ENCODE measurements at regions not wholly inside any gene's neighbourhood (a gene's known extent, or its start where the extent isn't known, plus 50 kb on each side); places are given as distances from the start of the nearest gene placed in this dataset.

- Mint-ChIP-seq H3K27ac (ENCODE audit: unreplicated experiment) (no peak overlapping the region), H3K36me3 (ENCODE audit: low read depth, unreplicated experiment) (peaks cover 4% of the 10 kb centered on the region)
- H3K27ac ChIP-seq (ENCODE audit: low read depth, low read length), result no peak overlapping the region
Observed at GRCh38 chr1:22363403-22364325, 88.0 kb upstream of the ZBTB40 start.

GRCh38 chr1:22364326-22364650 is 87.4 kb upstream of the ZBTB40 start:
- Histone ChIP-seq H3K9me3 (ENCODE audit: insufficient read depth, low read depth, low read length) (no peaks in the 10 kb centered on the region), H3K4me1 (ENCODE audit: insufficient read depth, low read length) (no peaks in the 10 kb centered on the region), H4K20me1 (ENCODE audit: insufficient read depth, low read length) (no peaks in the 10 kb centered on the region), H3K4me2 (ENCODE audit: low read length) (no peak overlapping the region), H3K27me3 (ENCODE audit: insufficient read depth, low read length) (peaks cover 26% of the 10 kb centered on the region), H3K4me3 (ENCODE audit: insufficient read depth, low read depth, low read length) (no peak overlapping the region), H3K36me3 (ENCODE audit: insufficient read depth, low read length) (no peaks in the 10 kb centered on the region), H2AFZ (ENCODE audit: low read depth, low read length) (no peak overlapping the region), H3K79me2 (ENCODE audit: insufficient read depth, low read length) (no peaks in the 10 kb centered on the region), H3K27ac (ENCODE audit: low read depth, low read length) (no peak overlapping the region), H3K9ac (ENCODE audit: low read length) (no peak overlapping the region)
- FAIRE-seq (no peak), DNase-seq (ENCODE audit: low read depth) (no peak)
- H3K27me3 Mint-ChIP-seq (ENCODE audit: low read depth, unreplicated experiment), result peaks cover 64% of the 10 kb centered on the region
- H3K9me3 Mint-ChIP-seq (ENCODE audit: unreplicated experiment), result peaks cover 2% of the 10 kb centered on the region
- no peak overlapping the region for H3K4me3 Mint-ChIP-seq (ENCODE audit: unreplicated experiment)
- peaks cover 14% of the 10 kb centered on the region for H3K4me1 Mint-ChIP-seq (ENCODE audit: low read depth, unreplicated experiment)
- H3K36me3 Mint-ChIP-seq (ENCODE audit: low read depth, unreplicated experiment), result peaks cover 4% of the 10 kb centered on the region
- TF ChIP-seq EZH2 (IDR thresholded peaks at IDR 0.05; ENCODE audit: insufficient read depth, low read length) (no peak), CTCF (IDR thresholded peaks at IDR 0.05; ENCODE audit: insufficient read depth, low read depth, low read length) (no peak)
- H3K27ac Mint-ChIP-seq (ENCODE audit: unreplicated experiment), result no peak overlapping the region

More at GRCh38 chr1:22363403-22364325, 88.0 kb upstream of the ZBTB40 start:
- no peak overlapping the region for H2AFZ ChIP-seq (ENCODE audit: low read depth, low read length)
- TF ChIP-seq CTCF (IDR thresholded peaks at IDR 0.05; ENCODE audit: insufficient read depth, low read depth, low read length), result no peak
- no peak for TF ChIP-seq EZH2 (IDR thresholded peaks at IDR 0.05; ENCODE audit: insufficient read depth, low read length)
- Mint-ChIP-seq H3K4me1 (ENCODE audit: low read depth, unreplicated experiment) (peaks cover 14% of the 10 kb centered on the region), H3K9me3 (ENCODE audit: unreplicated experiment) (peaks cover 7% of the 10 kb centered on the region), H3K27me3 (ENCODE audit: low read depth, unreplicated experiment) (peaks cover 65% of the 10 kb centered on the region), H3K4me3 (ENCODE audit: unreplicated experiment) (no peak overlapping the region)
- no peak overlapping the region for H3K4me2 ChIP-seq (ENCODE audit: low read length)
- no peaks in the 10 kb centered on the region for H4K20me1 ChIP-seq (ENCODE audit: insufficient read depth, low read length)
- no peaks in the 10 kb centered on the region for H3K9me3 ChIP-seq (ENCODE audit: insufficient read depth, low read depth, low read length)
- H3K36me3 ChIP-seq (ENCODE audit: insufficient read depth, low read length), result no peaks in the 10 kb centered on the region
- FAIRE-seq (no peak), DNase-seq (ENCODE audit: low read depth) (no peak)
- no peaks in the 10 kb centered on the region for H3K4me1 ChIP-seq (ENCODE audit: insufficient read depth, low read length)
- H3K4me3 ChIP-seq (ENCODE audit: insufficient read depth, low read depth, low read length), result no peak overlapping the region
- no peaks in the 10 kb centered on the region for H3K79me2 ChIP-seq (ENCODE audit: insufficient read depth, low read length)
- H3K9ac ChIP-seq (ENCODE audit: low read length), result no peak overlapping the region
- H3K27me3 ChIP-seq (ENCODE audit: insufficient read depth, low read length), result peaks cover 22% of the 10 kb centered on the region

- no peak overlapping the region for H3K4me3 ChIP-seq (ENCODE audit: insufficient read depth, low read depth, low read length)
- Mint-ChIP-seq H3K27ac (ENCODE audit: unreplicated experiment) (no peak overlapping the region), H3K27me3 (ENCODE audit: low read depth, unreplicated experiment) (peaks cover 62% of the 10 kb centered on the region), H3K9me3 (ENCODE audit: unreplicated experiment) (peaks cover 5% of the 10 kb centered on the region), H3K36me3 (ENCODE audit: low read depth, unreplicated experiment) (peaks cover 4% of the 10 kb centered on the region), H3K4me1 (ENCODE audit: low read depth, unreplicated experiment) (peaks cover 14% of the 10 kb centered on the region), H3K4me3 (ENCODE audit: unreplicated experiment) (no peak overlapping the region)
- FAIRE-seq (no peak), DNase-seq (ENCODE audit: low read depth) (no peak)
- H3K27me3 ChIP-seq (ENCODE audit: insufficient read depth, low read length), result peaks cover 31% of the 10 kb centered on the region
- no peak overlapping the region for H3K4me2 ChIP-seq (ENCODE audit: low read length)
- no peaks in the 10 kb centered on the region for H3K9me3 ChIP-seq (ENCODE audit: insufficient read depth, low read depth, low read length)
- H4K20me1 ChIP-seq (ENCODE audit: insufficient read depth, low read length), result no peaks in the 10 kb centered on the region
- H2AFZ ChIP-seq (ENCODE audit: low read depth, low read length), result no peak overlapping the region
- no peaks in the 10 kb centered on the region for H3K4me1 ChIP-seq (ENCODE audit: insufficient read depth, low read length)
- TF ChIP-seq EZH2 (IDR thresholded peaks at IDR 0.05; ENCODE audit: insufficient read depth, low read length) (no peak), CTCF (IDR thresholded peaks at IDR 0.05; ENCODE audit: insufficient read depth, low read depth, low read length) (no peak)
- no peaks in the 10 kb centered on the region for H3K79me2 ChIP-seq (ENCODE audit: insufficient read depth, low read length)
- no peak overlapping the region for H3K27ac ChIP-seq (ENCODE audit: low read depth, low read length)
- no peaks in the 10 kb centered on the region for H3K36me3 ChIP-seq (ENCODE audit: insufficient read depth, low read length)
- no peak overlapping the region for H3K9ac ChIP-seq (ENCODE audit: low read length)
Observed at GRCh38 chr1:22364764-22365163, 86.9 kb upstream of the ZBTB40 start.
